Middle frontal gyrus (tissue), 1 donor: ENCODE measurements at regions not wholly inside any gene's neighbourhood (a gene's known extent, or its start where the extent isn't known, plus 50 kb on each side); places are given as distances from the start of the nearest gene placed in this dataset.
"Not testable (repeated sequence)": the region's sequence is repeated elsewhere in the genome, so short reads cannot be mapped to it uniquely, and the experiment has no call there.

Experiments used
- DNase-seq: peaks from one replicate; pipeline ENCODE4 v3.0.0-alpha.2; 2015; ENCODE audit warnings: low spot score; ENCODE audit errors: extremely low spot score

GRCh38 chr4:115501656-115502055, 388.2 kb upstream of the NDST4 start:
- no peak for DNase-seq

DNA sequence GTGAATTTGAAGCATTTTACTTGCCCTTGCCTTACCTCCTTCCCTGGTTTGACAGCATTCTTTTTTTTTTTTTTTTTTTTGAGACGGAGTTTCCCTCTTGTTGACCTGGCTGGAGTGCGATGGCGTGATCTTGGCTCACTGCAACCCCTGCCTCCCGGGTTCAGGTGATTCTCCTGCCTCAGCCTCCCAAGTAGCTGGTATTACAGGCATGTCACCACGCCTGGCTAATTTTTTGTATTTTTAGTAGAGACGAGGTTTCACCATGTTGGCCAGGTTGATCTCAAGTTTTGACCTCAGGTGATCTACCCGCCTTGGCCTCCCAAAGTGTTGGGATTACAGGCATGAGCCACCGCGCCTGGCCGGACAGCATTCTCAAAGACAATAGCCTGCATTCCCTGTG, 380.4 kb upstream of the NDST4 start:
- DNase-seq, result not testable (repeated sequence)

DNA sequence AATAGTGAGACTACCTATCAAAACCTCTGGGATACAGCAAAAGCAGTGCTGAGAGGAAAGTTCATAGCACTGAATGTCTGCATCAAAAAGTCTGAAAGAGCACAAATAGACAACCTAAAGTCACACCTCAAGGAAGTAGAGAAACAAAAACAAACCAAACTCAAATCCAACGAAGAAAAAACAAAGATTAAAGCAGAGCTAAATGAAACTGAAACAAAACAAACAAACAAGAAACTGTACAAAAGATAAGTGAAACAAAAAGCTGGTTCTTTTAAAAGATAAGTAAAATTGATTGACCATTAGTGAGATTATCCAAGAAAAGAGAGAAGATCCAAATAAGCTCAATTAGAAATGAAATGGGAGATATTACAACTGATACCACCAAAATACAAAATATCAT, 378.3 kb upstream of the NDST4 start:
- no peak for DNase-seq

DNA sequence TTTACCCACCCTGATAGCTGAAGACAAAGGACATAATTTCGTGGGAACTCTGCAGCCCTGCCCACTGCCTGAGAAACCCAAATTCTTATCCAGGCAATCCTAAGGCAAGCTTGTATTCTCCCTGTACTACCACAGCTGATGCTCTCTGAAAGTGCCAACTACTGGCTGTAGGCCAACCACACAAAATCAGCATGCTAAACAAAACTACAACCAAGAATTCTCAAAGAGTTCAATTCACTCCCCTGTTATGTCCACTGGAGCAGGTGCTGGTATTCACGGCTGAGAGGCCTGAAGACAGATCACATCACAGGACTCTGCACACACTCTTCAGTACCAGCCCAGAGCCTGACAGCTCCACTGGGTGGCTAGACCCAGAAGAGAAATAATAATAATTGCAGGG, 375.9 kb upstream of the NDST4 start:
- DNase-seq, result no peak

- DNase-seq, result no peak
Measured at GRCh38 chr4:115485402-115485801, 372.0 kb upstream of the NDST4 start.

GRCh38 chr4:115484479-115484878, 371.1 kb upstream of the NDST4 start:
- DNase-seq, result no peak

DNA sequence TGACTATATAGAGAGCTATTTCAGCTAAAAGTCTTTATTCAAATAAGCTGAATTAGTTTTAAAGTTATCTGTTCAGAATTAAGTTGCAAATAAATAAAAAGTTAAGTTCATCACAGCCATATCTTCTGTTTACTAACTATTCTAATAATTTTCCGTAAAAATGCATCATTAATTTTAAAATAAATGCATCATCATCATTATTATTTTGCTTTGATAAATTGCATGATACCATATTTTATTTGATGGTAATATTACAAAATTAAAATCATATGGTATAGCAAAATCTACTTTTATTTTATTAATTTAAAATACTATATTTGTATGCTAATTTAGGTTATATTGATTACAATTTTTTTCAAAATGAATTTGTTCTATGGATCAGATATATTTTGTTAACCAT, 357.3 kb upstream of the NDST4 start:
- no peak for DNase-seq

- not testable (repeated sequence) for DNase-seq
Measured at GRCh38 chr4:115459301-115459700, 345.9 kb upstream of the NDST4 start.

DNA sequence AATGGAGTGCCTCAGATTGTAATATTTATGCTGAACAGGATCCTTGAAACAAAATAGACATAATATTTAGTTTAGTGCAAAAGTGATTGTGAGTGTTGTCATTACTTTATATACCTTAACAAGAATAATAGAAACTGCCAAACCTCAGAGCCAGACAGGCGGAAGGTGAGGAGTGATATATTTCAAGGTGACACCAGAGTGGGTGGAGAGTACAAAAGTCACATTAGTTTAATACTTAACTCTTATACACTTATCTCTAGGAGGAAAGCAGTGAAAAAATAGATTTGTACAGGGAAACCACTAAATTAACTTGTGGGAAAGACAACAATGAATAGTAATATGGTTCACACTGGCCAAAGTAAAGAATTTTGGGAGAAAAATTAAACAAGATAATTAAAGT, 342.8 kb upstream of the NDST4 start:
- no peak for DNase-seq

DNA sequence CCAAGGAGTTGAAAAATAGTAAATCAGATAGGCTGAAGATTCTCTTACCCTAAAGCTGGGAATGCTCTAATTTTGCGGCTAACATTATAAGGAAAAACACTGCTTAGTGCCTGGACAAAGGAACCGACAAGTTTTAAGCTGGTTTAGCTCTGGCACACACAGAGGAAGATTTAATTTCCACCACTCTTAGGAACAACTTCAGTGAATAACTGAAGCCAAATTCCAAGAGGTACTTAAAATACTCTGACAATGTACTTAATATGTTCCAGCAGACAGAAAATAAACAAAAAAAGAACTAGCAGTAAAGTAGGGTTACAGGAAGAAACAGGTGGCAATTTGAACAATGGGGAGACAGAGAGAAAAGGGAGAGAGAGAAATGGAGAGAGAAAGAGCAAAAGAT, 340.8 kb upstream of the NDST4 start:
- DNase-seq, result no peak

DNA sequence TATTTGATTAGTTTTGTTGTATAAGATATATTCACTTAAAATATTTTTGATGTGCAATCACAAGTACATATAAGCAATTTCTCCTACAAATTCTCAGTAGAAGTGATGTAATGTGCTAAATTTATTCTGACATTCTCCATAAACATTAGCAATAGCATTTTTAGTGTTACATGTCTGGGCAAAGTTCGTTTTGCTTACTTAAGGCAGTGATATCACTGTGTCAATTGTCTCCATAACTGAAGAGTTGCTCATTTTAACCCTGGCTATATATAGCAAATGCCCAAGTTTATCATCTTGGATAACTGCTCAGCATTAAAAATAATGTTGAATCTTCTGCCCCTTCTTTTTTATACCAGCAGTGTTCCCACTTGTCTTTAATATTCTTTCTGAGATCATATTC, 340.0 kb upstream of the NDST4 start:
- no peak for DNase-seq

GRCh38 chr4:115452229-115452628, 338.8 kb upstream of the NDST4 start:
- DNase-seq, result not testable (repeated sequence)

DNA sequence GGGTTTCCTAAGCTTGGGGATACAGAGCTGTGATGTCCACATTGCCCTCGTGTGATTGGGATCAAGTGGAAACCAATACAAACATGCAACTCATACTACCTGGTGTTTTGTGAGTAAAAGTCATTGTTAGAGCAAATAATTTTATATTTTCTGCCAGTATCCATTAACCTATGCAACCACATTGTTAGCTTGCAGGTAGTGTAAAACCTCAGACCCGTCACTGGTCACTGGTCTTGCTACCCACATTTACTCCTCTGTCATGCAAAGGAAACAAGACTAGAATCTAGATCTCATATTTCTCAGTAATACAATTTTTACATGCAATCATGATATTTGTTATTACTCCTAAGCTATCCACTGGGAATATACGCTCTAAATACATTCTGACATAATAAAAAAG, 324.3 kb upstream of the NDST4 start:
- no peak for DNase-seq

DNA sequence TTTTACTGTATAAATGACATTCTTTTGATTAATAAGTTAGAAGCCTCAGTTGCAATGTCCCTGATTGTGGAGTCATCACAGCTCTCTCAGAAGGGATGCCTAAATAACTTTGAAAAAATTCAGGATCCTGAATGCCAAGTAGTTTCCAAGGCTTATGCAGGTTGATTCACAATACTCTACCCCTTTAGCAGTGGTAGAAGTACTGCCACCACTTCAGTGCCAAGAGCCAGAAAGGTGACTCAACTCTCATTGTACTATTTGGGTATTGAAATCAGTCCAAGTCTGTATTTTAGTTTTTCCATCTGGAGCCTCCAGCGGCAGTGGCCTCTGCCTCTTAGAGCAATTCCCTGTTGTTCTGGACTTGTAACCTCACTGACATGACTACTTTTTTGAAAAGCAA, 320.1 kb upstream of the NDST4 start:
- no peak for DNase-seq

DNA sequence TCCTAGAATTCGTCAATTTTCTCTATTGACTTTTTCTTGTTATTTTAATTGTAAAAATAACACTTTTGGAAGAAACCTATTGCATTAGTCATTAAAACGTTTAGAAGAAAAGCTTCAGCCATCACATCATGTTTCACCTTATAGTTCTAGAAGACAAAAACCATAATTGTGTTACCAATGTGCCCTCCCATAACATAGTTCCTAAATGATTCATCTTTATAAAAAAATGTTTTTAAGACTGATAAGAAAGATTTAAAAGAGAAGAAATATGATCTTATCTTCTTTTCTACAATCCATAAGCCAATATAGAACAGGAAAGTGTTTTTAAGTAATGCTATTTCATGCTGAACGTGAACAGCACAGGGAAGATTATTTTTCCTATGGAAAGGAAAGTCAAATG, 316.6 kb upstream of the NDST4 start:
- DNase-seq, result no peak

DNA sequence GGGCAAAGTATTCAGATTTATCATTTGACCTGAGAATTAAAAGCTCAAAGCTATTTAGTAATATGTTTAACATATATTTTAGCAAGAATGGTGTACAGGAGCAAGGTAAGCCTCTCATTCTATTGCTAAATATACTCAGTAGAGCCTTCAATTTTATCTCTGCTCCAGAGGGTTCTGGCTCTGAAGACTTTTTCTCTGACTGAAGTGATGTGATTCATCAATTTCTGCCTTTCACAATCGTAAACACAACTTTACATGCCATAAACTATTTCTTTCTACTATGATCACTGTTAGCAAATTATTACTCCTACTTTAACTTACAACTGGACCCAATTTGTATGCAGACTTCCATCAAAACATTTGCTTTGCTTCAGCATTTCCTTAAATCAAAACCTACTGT, 315.0 kb upstream of the NDST4 start:
- DNase-seq, result no peak

DNA sequence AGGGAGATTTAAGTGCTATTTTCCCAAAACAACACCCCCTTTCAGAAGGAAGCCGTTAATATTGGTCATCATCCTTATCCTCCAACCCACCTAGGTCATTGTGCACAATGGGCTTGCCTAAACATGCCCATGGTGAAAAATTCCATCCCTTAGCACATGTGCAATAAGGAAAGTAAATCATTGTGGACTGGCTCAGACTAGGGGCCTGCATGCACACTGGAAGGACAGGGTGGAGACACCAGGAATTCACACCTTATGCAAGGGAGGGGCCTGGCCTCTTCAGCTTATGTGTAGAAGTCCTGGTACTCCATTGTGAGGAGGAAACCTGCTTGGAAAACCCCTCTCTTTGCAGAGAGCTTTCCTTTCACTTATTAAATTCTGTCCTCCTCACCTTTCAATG, 311.4 kb upstream of the NDST4 start:
- no peak for DNase-seq

GRCh38 chr4:115418635-115419396, 305.4 kb upstream of the NDST4 start:
- no peak for DNase-seq

DNA sequence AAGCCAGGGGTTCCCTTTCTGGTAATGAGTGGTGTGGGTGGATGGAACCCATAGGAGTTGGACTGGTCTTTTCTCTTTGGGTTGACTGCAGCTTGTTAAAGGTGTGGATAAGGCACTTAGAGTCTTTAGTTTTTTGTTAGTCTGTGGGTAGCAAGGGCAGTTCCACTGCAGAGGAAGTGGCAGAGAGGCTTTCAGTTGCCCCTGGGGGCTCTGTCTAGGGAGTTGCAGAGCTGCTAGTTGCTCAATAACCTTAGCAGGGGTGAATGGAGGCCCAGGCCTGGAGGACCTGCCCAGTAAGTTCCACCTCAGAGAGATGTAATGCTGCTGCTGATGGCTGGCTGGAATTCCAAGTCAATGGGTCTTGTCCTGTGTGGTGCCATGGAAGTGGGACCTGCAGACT, 282.6 kb upstream of the NDST4 start:
- DNase-seq, result no peak

DNA sequence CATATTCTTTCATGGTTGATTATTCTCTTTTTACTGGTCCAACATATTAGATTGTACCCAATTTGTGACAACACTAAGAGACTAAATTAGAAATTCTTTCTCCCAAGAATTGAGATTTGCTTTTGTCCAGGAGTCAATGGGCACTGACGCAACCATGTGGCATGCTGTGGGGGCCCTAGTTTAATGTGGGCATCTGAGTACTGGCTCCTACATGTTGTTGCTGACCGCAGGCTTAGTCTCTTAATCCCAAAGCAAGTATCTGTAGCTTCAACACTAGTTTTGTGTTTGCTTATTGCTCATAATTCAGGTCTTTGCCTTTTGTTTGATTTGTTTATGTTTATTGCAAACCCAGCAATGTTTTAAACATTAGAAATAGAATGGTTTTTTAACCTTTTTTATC, 263.4 kb upstream of the NDST4 start:
- no peak for DNase-seq

DNA sequence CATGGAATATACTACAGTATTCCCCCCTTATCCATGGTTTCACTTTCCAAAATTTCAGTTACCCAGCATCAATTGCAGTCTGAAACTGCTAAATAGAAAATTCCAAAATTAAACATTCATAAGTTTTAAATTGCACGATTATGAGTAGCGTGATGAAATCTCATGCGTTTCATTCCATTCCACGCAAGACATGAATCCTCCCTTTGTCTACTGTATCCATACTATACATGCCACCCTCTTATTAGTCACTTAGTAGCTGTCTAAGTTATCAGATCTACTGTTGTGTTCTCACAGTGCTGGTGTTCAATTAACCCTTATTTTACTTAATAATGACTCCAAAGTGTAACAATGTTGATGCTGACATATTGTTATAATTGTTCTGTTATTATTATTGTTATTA, 261.2 kb upstream of the NDST4 start:
- DNase-seq, result no peak

- no peak for DNase-seq
Measured at GRCh38 chr4:115370490-115370889, 257.1 kb upstream of the NDST4 start.

GRCh38 chr4:115370012-115370411, 256.6 kb upstream of the NDST4 start:
- DNase-seq, result no peak

DNA sequence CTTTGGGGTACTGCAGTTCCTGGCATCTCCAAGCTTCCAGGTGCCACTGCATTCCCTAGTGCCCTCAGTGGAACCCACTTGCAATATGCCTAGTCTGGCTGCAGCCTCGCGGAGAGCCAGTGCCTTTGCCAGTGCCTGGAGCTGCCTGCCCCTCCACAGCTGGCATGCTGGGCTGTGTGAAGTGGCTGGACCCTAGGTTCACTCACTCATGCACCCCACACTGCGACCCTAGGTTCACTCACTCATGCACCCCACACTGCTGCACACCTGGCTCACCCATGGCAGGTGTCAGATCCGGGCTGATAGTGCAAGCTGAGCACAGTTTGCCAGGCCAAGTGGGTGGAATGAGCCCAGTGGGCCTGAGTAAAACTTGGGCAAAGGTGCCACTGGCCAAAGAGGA, 253.0 kb upstream of the NDST4 start:
- DNase-seq, result no peak
